HCT116 (cell line): ENCODE measurements at regions not wholly inside any gene's neighbourhood (a gene's known extent, or its start where the extent isn't known, plus 50 kb on each side); places are given as distances from the start of the nearest gene placed in this dataset.

ENCODE experiments used
- CEBPB ChIP-seq: IDR thresholded peaks from 2 replicates; pipeline ENCODE4 v1.6.1; 2012; ENCODE audit warnings: low read depth
- CTCF ChIP-seq, 3 experiments: fragments of 200-600 bp in 1 of 3; sonication (generic) in 1 of 3; IDR thresholded peaks in 2 of 3; conservative IDR thresholded peaks in 1 of 3; 2 replicates each; pipeline ENCODE4 v1.5.1; 2012 to 2017; ENCODE audit warnings: low read depth in 2 of 3, low read length in 2 of 3, antibody characterized with exemption in 1 of 3, borderline replicate concordance in 1 of 3, control low read depth in 1 of 3, mild to moderate bottlenecking in 1 of 3, mixed read lengths in 1 of 3, mixed run types in 1 of 3, moderate library complexity in 1 of 3; ENCODE audit not compliant: insufficient read depth in 1 of 3
- EGR1 ChIP-seq: IDR thresholded peaks from 2 replicates; pipeline ENCODE4 v1.6.1; 2012; ENCODE audit warnings: low read depth
- SRF ChIP-seq: IDR thresholded peaks from 2 replicates; pipeline ENCODE4 v1.6.1; 2012; ENCODE audit warnings: low read depth
- YY1 ChIP-seq: IDR thresholded peaks from 2 replicates; pipeline ENCODE4 v1.6.1; 2011; ENCODE audit warnings: low read length, low read depth, moderate library complexity, mild to moderate bottlenecking; ENCODE audit not compliant: insufficient replicate concordance; ENCODE audit errors: extremely low read depth

GRCh38 chr2:226447338-226448300 is 352.0 kb downstream of the IRS1 start:
- TF ChIP-seq YY1 = no peak
- TF ChIP-seq CTCF (IDR thresholded peaks at IDR 0.05 in 2 of 3, conservative IDR thresholded peaks at IDR 0.05 in 1 of 3; ENCODE audit: borderline replicate concordance in 1 of 3, insufficient read depth in 1 of 3, low read depth in 2 of 3, low read length in 2 of 3) = no peak
- TF ChIP-seq EGR1 = no peak
- no peak for TF ChIP-seq SRF
- TF ChIP-seq CEBPB = no peak
